ENCODE measurements at regions not wholly inside any gene's neighbourhood (a gene's known extent, or its start where the extent isn't known, plus 50 kb on each side); places are given as distances from the start of the nearest gene placed in this dataset.

DNA sequence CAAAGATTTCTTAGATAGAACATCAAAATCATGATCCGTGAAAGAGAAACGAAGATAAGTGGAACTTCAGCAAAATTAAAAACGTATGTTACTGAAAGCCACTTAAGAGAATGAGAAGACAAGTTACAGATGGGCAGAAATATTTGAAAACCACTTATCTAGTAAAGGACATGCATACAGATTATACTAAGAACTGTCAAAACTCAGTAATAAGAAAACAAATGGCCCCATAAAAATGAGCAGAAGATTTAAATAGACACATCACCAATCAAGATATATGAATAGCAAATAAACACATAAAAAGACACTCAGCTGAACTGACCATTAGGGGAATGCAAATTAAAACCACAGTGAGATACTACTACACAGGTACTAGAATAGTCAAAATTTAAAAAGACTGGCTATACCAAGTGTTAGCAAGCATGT is 343.7 kb downstream of the PTEN start:
- Histone ChIP-seq H2BK120ac (replicated peaks; ENCODE audit: low read depth, low read length) (no peak overlapping the region), H4K20me1 (replicated peaks in 1 of 2; ENCODE audit: control insufficient read depth in 1 of 2, insufficient read depth in 2 of 2, low read length in 2 of 2) (no peaks in the 10 kb centered on the region), H3K27ac (ENCODE audit: low read depth, low read length) (no peak overlapping the region), H2AFZ (ENCODE audit: low read length) (no peak overlapping the region), H3K9ac (replicated peaks in 1 of 4; ENCODE audit: extremely low read depth in 1 of 4, low read depth in 3 of 4, low read length in 3 of 4) (no peak overlapping the region), H3K4me3 (ENCODE audit: extremely low read depth in 1 of 4, insufficient read depth in 2 of 4, low read depth in 3 of 4, low read length in 4 of 4) (no peak overlapping the region), H4K91ac (replicated peaks; ENCODE audit: insufficient read length, low read length) (no peak overlapping the region), H3K4ac (replicated peaks; ENCODE audit: insufficient read length, low read depth, low read length) (no peak overlapping the region), H2BK15ac (ENCODE audit: low read length) (no peak overlapping the region), H3K23me2 (ENCODE audit: low read depth, low read length) (no peaks in the 10 kb centered on the region), H4K5ac (ENCODE audit: insufficient read length, low read depth, low read length) (no peak overlapping the region), H3K79me2 (ENCODE audit: control insufficient read depth in 1 of 2, insufficient read depth in 2 of 2, low read length in 2 of 2) (no peaks in the 10 kb centered on the region), H2BK20ac (ENCODE audit: low read length) (no peak overlapping the region), H3K27me3 (replicated peaks in 1 of 4; ENCODE audit: control insufficient read depth in 3 of 4, extremely low read depth in 1 of 4, insufficient read depth in 3 of 4, low read length in 3 of 4) (peaks cover 0 to 1% (median 0%) of the 10 kb centered on the region in 4 experiments; a peak in 1 of 7 replicates), H3K79me1 (ENCODE audit: low read depth, low read length) (no peaks in the 10 kb centered on the region), H3K23ac (ENCODE audit: insufficient read length) (no peak overlapping the region), H3K18ac (ENCODE audit: extremely low read depth, low read length) (no peak overlapping the region), H3K4me2 (ENCODE audit: insufficient read depth in 1 of 2, low read depth in 2 of 2, low read length in 2 of 2) (no peak overlapping the region), H4K8ac (ENCODE audit: extremely low read depth, insufficient read depth, low read length) (no peak overlapping the region), H3K56ac (replicated peaks; ENCODE audit: insufficient read length, low read depth, low read length) (no peak overlapping the region), H3K14ac (ENCODE audit: insufficient read length) (no peak overlapping the region), H2BK5ac (ENCODE audit: low read depth, low read length) (no peak overlapping the region), H2BK12ac (ENCODE audit: low read depth, low read length) (no peak overlapping the region), H2AK5ac (ENCODE audit: low read depth, low read length) (no peak overlapping the region), H3K4me1 (replicated peaks in 1 of 4; ENCODE audit: control insufficient read depth in 3 of 4, insufficient read depth in 4 of 4, low read length in 3 of 4) (peaks cover 0 to 3% (median 0%) of the 10 kb centered on the region in 4 experiments; a peak in 1 of 7 replicates), H3K36me3 (ENCODE audit: control insufficient read depth in 2 of 4, insufficient read depth in 4 of 4, low read length in 3 of 4) (no peaks in the 10 kb centered on the region), H3K9me3 (ENCODE audit: insufficient read depth in 2 of 2, low read depth in 1 of 2, low read length in 1 of 2) (no peaks in the 10 kb centered on the region)
- no peak for DNase-seq (ENCODE audit: low read depth in 1 of 2, low spot score in 2 of 2)
- ChIA-PET CTCF (ENCODE audit: partially characterized antibody) (interaction anchor here (0.6 to 1.1 kb wide), 2 partner anchors 18 to 26 kb away, joined by 3 to 4 read pairs; no protein-coding TSS in a partner anchor), POLR2A (ENCODE audit: partially characterized antibody) (no interaction called here)
- no peak for FAIRE-seq
- TF ChIP-seq, protein P1, sequence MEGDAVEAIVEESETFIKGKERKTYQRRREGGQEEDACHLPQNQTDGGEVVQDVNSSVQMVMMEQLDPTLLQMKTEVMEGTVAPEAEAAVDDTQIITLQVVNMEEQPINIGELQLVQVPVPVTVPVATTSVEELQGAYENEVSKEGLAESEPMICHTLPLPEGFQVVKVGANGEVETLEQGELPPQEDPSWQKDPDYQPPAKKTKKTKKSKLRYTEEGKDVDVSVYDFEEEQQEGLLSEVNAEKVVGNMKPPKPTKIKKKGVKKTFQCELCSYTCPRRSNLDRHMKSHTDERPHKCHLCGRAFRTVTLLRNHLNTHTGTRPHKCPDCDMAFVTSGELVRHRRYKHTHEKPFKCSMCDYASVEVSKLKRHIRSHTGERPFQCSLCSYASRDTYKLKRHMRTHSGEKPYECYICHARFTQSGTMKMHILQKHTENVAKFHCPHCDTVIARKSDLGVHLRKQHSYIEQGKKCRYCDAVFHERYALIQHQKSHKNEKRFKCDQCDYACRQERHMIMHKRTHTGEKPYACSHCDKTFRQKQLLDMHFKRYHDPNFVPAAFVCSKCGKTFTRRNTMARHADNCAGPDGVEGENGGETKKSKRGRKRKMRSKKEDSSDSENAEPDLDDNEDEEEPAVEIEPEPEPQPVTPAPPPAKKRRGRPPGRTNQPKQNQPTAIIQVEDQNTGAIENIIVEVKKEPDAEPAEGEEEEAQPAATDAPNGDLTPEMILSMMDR (IDR thresholded peaks at IDR 0.05; ENCODE audit: control extremely low read depth in 1 of 3, insufficient read depth in 1 of 3, low read depth in 1 of 3, low read length in 3 of 3), result no peak
- TF ChIP-seq POLR2A (IDR thresholded peaks at IDR 0.05; ENCODE audit: control extremely low read depth in 1 of 2, low read depth in 2 of 2, low read length in 2 of 2), result no peak
- TF ChIP-seq RAD21 (IDR thresholded peaks at IDR 0.05 in 1 of 2, conservative IDR thresholded peaks at IDR 0.05 in 1 of 2; ENCODE audit: low read depth in 2 of 2, low read length in 2 of 2), result no peak
- no peak for TF ChIP-seq BCL11A (IDR thresholded peaks at IDR 0.05; ENCODE audit: low read depth in 2 of 2, low read length in 2 of 2)
- TF ChIP-seq SP1 (IDR thresholded peaks at IDR 0.05; ENCODE audit: low read depth, low read length), result no peak
- no peak for TF ChIP-seq SAP30 (IDR thresholded peaks at IDR 0.05; ENCODE audit: insufficient read depth, insufficient replicate concordance, low read length)
- no peak for TF ChIP-seq POU5F1 (IDR thresholded peaks at IDR 0.05; ENCODE audit: low read depth, low read length)
- TF ChIP-seq YY1 (IDR thresholded peaks at IDR 0.05; ENCODE audit: low read depth, low read length), result no peak
- no peak for TF ChIP-seq BRCA1 (IDR thresholded peaks at IDR 0.05; ENCODE audit: low read depth, low read length)
- TF ChIP-seq TCF12 (IDR thresholded peaks at IDR 0.05; ENCODE audit: low read depth, low read length), result no peak
- no peak for TF ChIP-seq EGR1 (IDR thresholded peaks at IDR 0.05; ENCODE audit: borderline replicate concordance, low read depth, low read length)
- 90% methylated on average over 3 of the region's 3 CpGs; no CpG with 5 or more reads in 1 of the 2 experiments for WGBS, 2 experiments (ENCODE audit: extremely low coverage in 1 of 2, insufficient coverage in 1 of 2, insufficient read length in 1 of 2, insufficient replicate concordance in 2 of 2, low coverage in 1 of 2, low lambda C conversion rate in 2 of 2, missing lambda C conversion rate in 1 of 2)

All from H1 (cell line).